ENCODE measurements at regions not wholly inside any gene's neighbourhood (a gene's known extent, or its start where the extent isn't known, plus 50 kb on each side); places are given as distances from the start of the nearest gene placed in this dataset.
A peak's percentile ranks its signal among the peaks of the same experiment; 100 is the strongest.
"Not testable (repeated sequence)": the region's sequence is repeated elsewhere in the genome, so short reads cannot be mapped to it uniquely, and the experiment has no call there.

GRCh38 chr7:142468871-142469665 lies 211.2 kb upstream of the PRSS58 start:
- peaks cover 0 to 27% (median 0%) of the 10 kb centered on the region in 6 donors for H3K4me1 ChIP-seq
- peaks cover 0 to 4% (median 0%) of the 10 kb centered on the region in 7 donors for H3K27me3 ChIP-seq (replicated peaks in 1 of 7)
- TF ChIP-seq POLR2AphosphoS5 (IDR thresholded peaks at IDR 0.05) (no peak), POLR2A (IDR thresholded peaks at IDR 0.05) (no peak), CTCF (IDR thresholded peaks at IDR 0.05 in 8 of 11, conservative IDR thresholded peaks at IDR 0.05 in 3 of 11) (no peak)
- H3K9me3 ChIP-seq: no peaks in the 10 kb centered on the region
- intact Hi-C loops (cut with DNase I; ENCODE audit: low total_unique reads): no loop called here
- WGBS, 5 donors: 47 to 61% (median 59%) methylated on average over 6 of the region's 6 CpGs
- H3K4me3 ChIP-seq: no peak overlapping the region
- DNase-seq: no peak
- H3K27ac ChIP-seq: peak overlapping the region in 1 of 8 donors; percentile 2
- H3K36me3 ChIP-seq: no peaks in the 10 kb centered on the region

GRCh38 chr7:142467056-142467655 lies 209.3 kb upstream of the PRSS58 start:
- H3K36me3 ChIP-seq; intact Hi-C loops (cut with DNase I; ENCODE audit: low total_unique reads); H3K27ac ChIP-seq; DNase-seq; H3K9me3 ChIP-seq; H3K27me3 ChIP-seq (replicated peaks in 1 of 7); H3K4me3 ChIP-seq: not testable (repeated sequence)
- peaks cover 0 to 27% (median 4%) of the 10 kb centered on the region in 6 donors for H3K4me1 ChIP-seq
- 52 to 66% (median 63%) methylated on average over 5 to 7 of the region's 7 CpGs for WGBS, 5 donors

GRCh38 chr7:142463401-142463850 lies 205.6 kb upstream of the PRSS58 start:
- no peak for DNase-seq
- H3K36me3 ChIP-seq: no peaks in the 10 kb centered on the region

GRCh38 chr7:142461437-142461836 lies 203.6 kb upstream of the PRSS58 start:
- Histone ChIP-seq H3K4me1 (peaks cover 0 to 29% (median 9%) of the 10 kb centered on the region in 6 donors), H3K27ac (no peak overlapping the region), H3K4me3 (no peak overlapping the region), H3K9me3 (no peaks in the 10 kb centered on the region), H3K36me3 (no peaks in the 10 kb centered on the region), H3K27me3 (replicated peaks in 1 of 7) (peaks cover 0 to 5% (median 0%) of the 10 kb centered on the region in 7 donors)
- no peak for DNase-seq
- no peak for TF ChIP-seq POLR2AphosphoS5 (IDR thresholded peaks at IDR 0.05)
- TF ChIP-seq CTCF (IDR thresholded peaks at IDR 0.05 in 8 of 11, conservative IDR thresholded peaks at IDR 0.05 in 3 of 11): no peak
- TF ChIP-seq POLR2A (IDR thresholded peaks at IDR 0.05): no peak
- WGBS, 5 donors: 61 to 78% (median 70%) methylated on average over 2 of the region's 2 CpGs
- intact Hi-C loops (cut with DNase I; ENCODE audit: low total_unique reads): no loop called here

More at GRCh38 chr7:142463401-142463850, 205.6 kb upstream of the PRSS58 start:
- intact Hi-C loops (cut with DNase I; ENCODE audit: low total_unique reads): no loop called here
- H3K27ac ChIP-seq: peak overlapping the region in 2 of 8 donors; percentile 39 to 42
- H3K4me3 ChIP-seq: no peak overlapping the region
- H3K4me1 ChIP-seq: peaks cover 0 to 27% (median 9%) of the 10 kb centered on the region in 6 donors
- no peaks in the 10 kb centered on the region for H3K9me3 ChIP-seq
- TF ChIP-seq POLR2AphosphoS5 (IDR thresholded peaks at IDR 0.05) (no peak), POLR2A (IDR thresholded peaks at IDR 0.05) (no peak), CTCF (IDR thresholded peaks at IDR 0.05 in 8 of 11, conservative IDR thresholded peaks at IDR 0.05 in 3 of 11) (no peak)
- H3K27me3 ChIP-seq (replicated peaks in 1 of 7): peaks cover 0 to 5% (median 0%) of the 10 kb centered on the region in 7 donors
- WGBS, 5 donors: 24 to 32% (median 29%) methylated on average over 6 of the region's 6 CpGs

All from spleen (tissue), 11 donors.